GM12865 (cell line): ENCODE measurements at regions not wholly inside any gene's neighbourhood (a gene's known extent, or its start where the extent isn't known, plus 50 kb on each side); places are given as distances from the start of the nearest gene placed in this dataset.

Experiments used
- DNase-seq: peaks from one replicate; pipeline ENCODE4 v3.0.0; 2010; ENCODE audit warnings: low read depth
- H3K4me3 ChIP-seq: 2 replicates; pipeline ENCODE4 v1.5.1; 2011; ENCODE audit warnings: mild to moderate bottlenecking, low read depth, low read length, control low read depth
- TF ChIP-seq, protein P1 (sequence below): IDR thresholded peaks from 2 replicates; pipeline ENCODE4 v1.5.1; 2011; ENCODE audit warnings: low read length, control low read depth, low read depth, inconsistent platforms; ENCODE audit not compliant: insufficient read depth; ENCODE audit errors: missing control alignments

DNA sequence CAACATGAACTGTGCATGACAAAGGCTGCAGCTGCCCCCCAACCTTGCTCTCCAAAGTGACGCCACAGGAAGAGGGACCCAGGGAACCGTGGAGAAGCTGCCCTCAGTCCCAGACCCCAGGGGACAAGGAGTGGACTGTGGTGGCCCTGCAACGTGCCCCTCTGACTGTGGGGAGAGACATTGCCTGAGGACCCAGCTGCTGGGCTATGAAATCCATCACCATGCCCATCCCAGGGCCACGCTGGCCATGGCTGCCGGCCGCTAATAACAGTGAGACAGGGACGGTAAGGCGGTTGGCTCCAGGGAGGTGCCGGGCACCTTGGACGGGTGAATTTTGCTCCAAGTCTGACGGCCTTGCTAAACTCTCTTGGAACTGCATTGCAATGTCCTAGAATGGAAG, 211.3 kb upstream of the HDAC4 start:
- no peak overlapping the region for H3K4me3 ChIP-seq
- DNase-seq: no peak
- TF ChIP-seq, protein P1, sequence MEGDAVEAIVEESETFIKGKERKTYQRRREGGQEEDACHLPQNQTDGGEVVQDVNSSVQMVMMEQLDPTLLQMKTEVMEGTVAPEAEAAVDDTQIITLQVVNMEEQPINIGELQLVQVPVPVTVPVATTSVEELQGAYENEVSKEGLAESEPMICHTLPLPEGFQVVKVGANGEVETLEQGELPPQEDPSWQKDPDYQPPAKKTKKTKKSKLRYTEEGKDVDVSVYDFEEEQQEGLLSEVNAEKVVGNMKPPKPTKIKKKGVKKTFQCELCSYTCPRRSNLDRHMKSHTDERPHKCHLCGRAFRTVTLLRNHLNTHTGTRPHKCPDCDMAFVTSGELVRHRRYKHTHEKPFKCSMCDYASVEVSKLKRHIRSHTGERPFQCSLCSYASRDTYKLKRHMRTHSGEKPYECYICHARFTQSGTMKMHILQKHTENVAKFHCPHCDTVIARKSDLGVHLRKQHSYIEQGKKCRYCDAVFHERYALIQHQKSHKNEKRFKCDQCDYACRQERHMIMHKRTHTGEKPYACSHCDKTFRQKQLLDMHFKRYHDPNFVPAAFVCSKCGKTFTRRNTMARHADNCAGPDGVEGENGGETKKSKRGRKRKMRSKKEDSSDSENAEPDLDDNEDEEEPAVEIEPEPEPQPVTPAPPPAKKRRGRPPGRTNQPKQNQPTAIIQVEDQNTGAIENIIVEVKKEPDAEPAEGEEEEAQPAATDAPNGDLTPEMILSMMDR: no peak

DNA sequence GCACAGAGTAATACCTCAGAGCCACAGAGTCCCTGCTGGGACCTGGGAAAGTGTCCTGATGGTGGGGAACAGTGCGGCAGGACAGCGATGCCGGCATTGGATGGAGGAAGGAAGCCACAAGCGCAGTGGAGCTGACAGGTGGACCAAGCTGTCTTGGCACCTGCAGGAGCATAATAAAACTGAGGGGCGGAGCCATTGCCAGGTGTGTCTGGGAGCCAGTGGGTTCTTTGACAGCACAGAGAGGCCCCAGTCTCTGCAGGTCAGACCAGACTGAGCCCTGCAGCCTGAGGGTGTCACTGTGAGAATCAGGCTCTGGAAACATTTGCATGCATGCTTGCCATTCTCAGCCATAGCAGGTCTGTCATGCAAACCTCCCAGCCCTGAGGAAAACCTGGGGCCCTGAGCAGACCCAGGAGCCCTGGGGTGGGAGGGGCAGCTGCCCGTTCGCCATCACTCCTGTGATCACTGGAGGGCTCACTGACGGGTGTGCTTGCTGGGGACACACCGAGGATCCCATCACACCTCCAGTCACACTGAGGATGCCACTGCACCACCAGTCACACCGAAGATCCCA, 210.5 kb upstream of the HDAC4 start:
- TF ChIP-seq, protein P1: no peak
- H3K4me3 ChIP-seq: no peak overlapping the region
- no peak for DNase-seq

DNA sequence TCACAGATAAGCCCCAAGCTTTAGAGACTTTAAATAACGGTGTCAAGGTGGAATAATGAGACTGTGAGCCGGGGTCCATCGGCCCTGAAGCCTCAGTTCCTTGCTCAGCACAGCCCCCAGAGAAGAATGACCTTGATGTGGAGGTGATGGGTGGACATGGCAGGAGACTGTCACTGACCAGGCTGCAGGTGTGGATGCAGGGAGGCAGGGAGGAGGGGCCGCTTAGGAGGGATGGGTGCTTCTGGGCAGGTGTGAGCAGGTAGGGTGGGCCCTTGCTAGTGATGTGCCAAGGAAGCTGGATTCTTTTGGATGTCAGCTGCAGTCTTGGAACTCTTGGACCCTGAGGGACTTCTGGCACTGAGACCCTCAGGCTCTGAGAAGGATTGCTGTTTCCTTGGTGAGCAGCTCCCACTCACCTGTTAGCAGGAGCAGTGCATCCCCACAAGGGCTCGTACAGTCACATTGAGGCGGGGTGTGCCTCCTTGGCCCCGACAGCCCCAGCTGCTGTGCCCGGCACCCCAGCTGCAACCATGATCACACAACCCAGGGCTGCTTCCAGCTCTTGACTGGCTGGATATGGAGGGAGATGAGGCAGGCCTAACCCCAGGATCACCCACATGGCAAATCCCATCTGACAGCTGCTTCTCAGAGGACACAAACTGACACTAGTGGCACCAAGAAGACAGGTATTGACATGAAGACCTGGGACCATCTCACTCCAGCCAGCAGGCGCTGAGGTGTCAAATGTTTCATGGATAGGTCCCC, 209.8 kb upstream of the HDAC4 start:
- H3K4me3 ChIP-seq: no peak overlapping the region
- no peak for DNase-seq
- TF ChIP-seq, protein P1: no peak

DNA sequence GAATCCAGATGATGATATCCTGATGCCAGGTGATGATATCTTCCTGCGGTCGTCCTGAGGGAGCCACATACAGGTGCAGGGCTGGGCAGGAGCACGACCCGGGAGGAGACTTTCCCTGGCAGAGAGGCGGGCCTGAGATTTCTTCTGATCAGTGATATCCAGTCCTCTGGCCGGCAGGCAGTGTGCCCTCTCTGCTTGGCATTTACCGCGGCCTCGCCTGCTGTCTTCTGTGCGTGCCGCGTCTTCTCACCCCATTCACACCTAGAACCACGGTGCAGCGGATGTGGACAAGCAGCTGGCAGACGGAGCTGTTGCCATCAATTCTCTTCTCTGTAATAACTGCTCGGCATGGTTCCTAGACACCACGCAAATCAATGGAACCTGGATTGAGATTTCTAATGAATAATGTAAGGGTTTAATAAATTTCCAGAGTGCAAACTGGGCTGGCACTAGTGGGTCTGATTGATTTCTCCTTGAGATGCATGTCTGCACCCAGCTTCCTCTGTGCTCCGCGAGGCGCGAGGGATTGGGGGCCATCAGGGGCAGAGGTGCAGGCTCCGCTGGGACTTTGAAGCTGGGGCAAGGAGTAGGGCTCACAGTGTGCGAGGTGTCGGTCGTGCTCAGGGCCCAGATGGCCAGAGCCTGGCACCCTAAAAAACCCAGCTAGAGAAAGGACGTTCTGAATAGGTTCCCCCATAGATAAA, 208.9 kb upstream of the HDAC4 start:
- DNase-seq: no peak
- TF ChIP-seq, protein P1: no peak
- no peak overlapping the region for H3K4me3 ChIP-seq

DNA sequence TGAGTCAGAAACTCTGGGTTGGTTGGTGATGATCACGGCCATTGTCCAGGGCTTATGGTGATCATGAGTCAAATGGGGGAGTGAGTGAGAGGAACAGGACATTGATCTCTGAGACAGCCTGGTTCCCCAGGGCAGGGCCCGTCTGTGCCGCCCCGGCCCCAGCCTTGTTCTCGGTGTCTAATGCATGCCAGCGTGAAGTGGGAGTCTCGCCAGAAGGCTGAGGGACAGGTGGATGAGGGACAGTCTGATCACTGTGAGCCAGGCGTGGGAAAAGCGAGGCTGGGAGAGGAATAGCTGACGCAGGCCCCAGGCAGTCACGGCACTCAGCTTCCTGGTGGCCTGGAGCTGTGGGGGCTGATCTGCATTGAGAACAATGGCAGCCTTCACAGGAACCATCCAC, 208.3 kb upstream of the HDAC4 start:
- no peak overlapping the region for H3K4me3 ChIP-seq
- no peak for DNase-seq
- TF ChIP-seq, protein P1: no peak

DNA sequence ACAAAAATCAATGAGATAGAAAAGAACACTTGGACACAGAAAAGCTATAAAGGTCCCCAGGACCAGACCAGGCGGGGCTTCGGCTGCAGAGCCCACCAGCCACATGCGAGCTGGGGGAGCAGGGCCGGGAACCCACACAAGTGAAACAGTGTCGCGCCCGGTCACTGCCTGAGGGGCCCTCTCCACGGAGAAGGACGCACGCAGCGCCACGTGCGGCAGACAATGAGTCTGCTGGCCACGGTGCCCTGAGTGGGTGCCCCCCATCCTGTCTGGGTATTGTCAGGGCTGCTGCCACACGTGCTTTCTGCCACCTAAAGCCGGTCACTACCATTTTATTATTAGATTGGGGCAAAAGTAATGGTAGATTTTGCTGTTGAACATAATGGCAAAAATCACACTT, 207.9 kb upstream of the HDAC4 start:
- no peak overlapping the region for H3K4me3 ChIP-seq
- TF ChIP-seq, protein P1: no peak
- no peak for DNase-seq
